Left renal pelvis (tissue), 4 donors: ENCODE measurements at regions not wholly inside any gene's neighbourhood (a gene's known extent, or its start where the extent isn't known, plus 50 kb on each side); places are given as distances from the start of the nearest gene placed in this dataset.

ENCODE experiments used
- DNase-seq, 4 donors: peaks; one replicate each; pipeline ENCODE4 v3.0.0-alpha.2; 2013; ENCODE audit warnings: low read depth in 4 of 4, low spot score in 3 of 4

DNA sequence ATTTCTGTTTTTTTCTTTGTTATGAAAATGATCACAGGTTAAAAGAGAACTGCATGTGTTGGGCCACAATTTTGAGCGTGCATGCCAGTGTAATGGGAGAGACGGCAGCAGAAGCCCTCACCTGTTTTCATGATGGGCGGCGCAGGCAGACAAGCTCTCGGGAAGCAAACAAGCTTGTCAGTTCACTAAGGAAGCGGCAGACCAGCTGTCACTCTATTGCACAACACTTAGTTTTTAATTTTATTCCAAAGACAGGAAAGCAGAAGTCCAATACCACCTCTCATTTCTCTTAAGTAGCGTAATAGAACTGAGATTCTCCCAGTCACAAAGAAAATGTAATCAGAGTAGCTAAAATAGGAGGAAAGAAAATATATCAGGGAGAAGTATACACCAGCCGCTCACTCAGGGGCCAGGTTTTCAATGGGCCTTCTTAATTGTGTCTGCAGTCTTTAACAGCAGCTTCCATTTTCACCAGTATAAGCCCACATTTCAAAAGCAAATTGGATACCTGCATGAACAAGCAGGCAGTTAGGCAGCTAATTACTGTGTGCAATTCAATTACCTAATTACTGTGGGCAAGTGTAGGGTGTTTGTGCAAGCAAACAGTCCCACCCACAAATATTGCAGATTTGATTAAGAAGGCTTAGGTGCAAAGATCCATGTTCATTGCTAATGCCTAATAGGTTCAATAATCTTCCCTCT lies 711.4 kb downstream of the DIAPH3 start:
- DNase-seq: no peak

DNA sequence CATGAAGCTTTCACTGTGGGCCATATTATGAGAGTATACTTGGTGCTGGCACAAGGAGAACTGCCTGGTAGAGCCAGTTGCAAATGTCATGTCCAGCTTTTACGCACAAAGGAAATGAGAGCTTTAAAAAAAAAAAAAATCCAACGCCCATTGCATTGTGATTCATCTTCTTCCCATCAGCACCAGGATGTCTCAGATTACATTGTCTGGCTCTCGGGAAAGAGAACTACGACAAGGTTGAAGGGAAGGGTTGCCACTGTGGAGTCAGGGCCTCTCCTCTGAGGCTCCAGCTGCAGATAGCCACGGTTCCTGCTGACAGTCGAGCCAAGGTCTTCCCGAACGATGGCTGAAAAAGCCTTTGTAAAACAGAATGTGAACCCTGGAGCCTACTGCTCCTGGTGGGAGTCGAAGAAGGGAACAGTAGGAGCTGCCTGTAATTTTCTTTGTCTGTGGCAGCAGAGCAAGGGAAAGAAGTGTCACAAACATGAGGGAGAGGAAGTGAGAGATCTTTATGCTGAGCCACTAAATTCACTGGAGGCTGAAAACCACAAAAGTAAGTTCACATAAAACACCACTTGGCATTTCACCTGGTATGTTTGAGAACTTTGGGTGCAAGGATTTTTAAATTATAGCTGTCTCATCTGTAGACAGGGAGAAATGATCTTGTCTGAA lies 704.7 kb downstream of the DIAPH3 start:
- DNase-seq: peak in 1 of 4 donors; percentile 10

GRCh38 chr13:59459972-59460371 lies 703.8 kb downstream of the DIAPH3 start:
- no peak for DNase-seq

DNA sequence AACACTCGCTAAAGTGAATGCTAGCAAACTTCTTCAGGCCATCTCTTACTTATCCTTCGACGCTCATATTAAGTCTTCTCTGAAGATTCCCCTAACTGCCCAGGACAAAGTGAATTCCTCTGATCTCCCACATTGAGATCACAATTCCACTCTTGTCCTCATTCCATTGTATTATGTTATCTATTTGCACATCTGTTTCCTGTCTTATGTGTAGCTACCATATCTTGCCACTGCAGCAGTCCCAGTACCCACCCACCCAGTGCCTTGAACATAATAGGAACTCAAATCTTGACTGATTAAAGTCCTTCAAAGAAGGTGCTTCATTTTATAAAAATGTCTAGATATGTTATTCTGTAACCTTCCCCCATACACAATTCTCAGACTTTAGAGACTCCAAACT lies 702.3 kb downstream of the DIAPH3 start:
- DNase-seq: no peak

DNA sequence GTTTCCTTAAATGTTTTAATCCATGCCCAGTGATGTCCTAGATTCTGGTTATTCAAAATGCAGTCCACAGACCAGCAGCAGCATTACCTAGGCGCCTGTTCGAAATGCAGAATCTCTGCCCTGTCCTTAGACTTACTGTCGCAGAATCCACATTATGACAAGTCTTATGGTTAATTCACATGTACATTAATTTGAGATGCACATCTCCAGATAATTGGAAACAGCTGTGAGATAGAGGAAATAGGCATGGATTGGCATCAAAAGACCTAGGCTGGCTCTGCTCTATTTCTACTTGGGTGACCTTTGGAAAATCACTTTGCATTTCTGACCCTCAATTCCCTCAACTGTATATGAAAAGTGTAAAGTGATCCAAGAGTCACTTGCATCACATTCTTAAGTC lies 700.7 kb downstream of the DIAPH3 start:
- DNase-seq: no peak

DNA sequence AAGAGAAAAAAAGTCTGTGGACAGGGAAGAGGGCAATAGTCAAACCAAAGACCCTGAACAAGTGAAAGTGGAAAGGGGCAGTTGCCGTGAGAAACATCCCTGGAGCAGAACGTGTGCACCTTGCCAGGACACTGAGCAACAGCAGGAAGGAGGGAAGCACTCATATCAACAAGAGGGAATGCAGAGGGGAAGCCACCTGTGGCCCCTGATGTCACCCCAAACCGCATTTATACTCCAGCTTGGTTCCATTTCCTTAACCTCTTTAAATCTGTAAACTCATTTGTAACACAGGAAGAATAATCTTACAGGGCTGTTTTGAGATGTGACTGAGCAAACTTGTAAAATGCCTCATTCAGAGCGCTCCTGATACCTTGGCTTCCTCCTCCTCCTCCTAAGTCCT lies 698.8 kb downstream of the DIAPH3 start:
- DNase-seq: no peak

DNA sequence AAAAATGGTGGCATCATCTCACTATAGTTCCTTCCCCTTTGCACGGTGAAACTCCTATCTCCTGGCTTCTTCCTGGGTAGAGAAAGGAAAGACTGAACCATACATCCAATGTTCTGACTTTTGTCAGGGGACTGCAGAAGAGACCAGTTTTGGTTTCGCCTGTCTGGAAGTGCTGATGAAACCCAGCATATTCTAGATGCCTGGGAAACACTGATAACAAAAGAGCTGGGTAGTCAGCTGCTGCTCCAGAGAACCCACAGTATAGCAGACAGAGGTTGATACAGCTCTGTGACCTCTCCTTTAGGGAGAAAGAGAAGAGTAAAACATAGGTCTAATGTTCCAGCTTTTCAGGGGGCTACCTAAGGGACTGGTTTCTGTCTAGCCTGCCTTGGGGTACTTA lies 695.3 kb downstream of the DIAPH3 start:
- no peak for DNase-seq

GRCh38 chr13:59471106-59471505 lies 692.6 kb downstream of the DIAPH3 start:
- no peak for DNase-seq

- DNase-seq: no peak
Measured at GRCh38 chr13:59472134-59472533, 691.6 kb downstream of the DIAPH3 start.

DNA sequence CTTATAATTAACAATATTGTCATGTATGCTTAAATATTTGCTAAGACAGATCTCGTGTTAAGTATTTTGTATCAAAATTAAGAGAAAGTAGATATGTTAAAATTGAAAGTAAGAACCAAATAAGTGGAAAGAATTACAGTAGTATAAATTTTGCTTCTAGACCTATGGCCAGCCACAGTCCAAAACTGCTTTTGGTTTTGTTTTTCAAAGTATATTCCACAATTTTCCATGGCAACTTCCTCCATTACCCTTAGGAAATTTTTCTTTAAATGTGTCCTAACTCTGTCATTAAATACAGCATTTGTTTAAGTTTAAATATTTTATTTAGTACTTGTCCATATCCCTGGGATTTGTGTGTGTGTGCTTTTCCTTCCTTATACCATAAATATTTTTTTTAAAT lies 689.0 kb downstream of the DIAPH3 start:
- no peak for DNase-seq

GRCh38 chr13:59475911-59476310 lies 687.8 kb downstream of the DIAPH3 start:
- DNase-seq: no peak

DNA sequence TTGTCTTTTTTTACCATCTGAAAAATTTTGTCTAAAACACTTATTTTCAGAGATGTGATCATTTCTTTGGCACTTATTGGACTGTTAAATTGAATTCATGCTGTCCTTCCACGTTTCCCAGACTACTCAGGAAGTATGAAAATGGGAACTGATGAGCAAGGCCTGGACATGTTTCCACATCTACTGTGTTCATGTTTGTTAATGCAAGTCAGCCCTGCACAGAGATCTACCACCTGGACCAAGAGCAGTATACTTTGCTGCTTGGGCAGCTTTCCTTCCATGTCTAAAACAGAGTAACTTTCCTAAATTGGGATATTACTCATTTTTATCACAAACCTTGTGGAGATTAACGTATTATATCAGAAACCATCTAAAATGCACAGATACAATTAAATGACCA lies 687.4 kb downstream of the DIAPH3 start:
- DNase-seq: no peak

GRCh38 chr13:59477011-59477410 lies 686.7 kb downstream of the DIAPH3 start:
- no peak for DNase-seq

GRCh38 chr13:59478908-59479307 lies 684.8 kb downstream of the DIAPH3 start:
- DNase-seq: no peak

GRCh38 chr13:59479629-59480028 lies 684.1 kb downstream of the DIAPH3 start:
- no peak for DNase-seq

GRCh38 chr13:59480396-59481259 lies 683.1 kb downstream of the DIAPH3 start:
- DNase-seq: no peak

- no peak for DNase-seq
Measured at GRCh38 chr13:59483501-59484145, 680.1 kb downstream of the DIAPH3 start.

DNA sequence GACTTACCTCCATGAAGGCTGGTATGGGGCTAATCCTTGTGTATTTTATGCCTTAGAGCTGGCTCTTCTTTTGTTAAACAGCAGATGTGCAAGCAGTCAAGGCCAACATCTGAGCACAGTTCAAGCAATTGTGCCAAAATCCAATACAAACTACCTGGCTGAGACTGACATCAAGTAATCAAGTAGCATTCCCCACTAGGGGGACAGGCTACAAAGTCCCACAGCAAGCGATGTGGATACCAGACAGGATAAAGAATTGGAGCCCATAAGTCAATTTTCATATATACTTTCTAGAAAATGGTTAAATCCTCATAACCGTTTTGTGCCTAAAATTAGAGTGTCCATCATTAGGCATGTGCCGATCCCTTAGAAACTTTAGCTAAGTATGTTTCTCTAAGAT lies 675.8 kb downstream of the DIAPH3 start:
- DNase-seq: no peak

- no peak for DNase-seq
Measured at GRCh38 chr13:59488436-59488835, 675.3 kb downstream of the DIAPH3 start.

DNA sequence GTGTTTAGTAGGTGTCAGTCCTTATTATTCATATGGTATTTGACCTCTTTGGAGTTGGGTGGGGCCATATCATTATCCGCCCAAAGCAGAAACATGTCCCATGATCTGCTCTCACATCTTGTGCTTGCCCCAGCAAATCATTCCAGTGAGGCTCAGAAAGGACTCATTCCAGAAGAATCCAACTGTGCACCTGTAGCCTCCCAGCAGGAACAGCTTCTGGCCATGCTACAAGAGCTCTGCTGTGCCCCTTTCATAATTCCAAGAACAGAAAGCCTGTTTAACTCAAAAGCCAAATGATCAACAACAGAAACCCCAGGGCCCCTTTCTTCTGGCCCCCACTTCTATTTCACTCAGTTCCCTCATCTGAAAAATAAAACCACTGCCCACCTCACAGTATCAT lies 673.1 kb downstream of the DIAPH3 start:
- no peak for DNase-seq

GRCh38 chr13:59492030-59492636 lies 671.6 kb downstream of the DIAPH3 start:
- DNase-seq: no peak
